Fibroblast of the aortic adventitia (primary cell): ENCODE measurements at regions not wholly inside any gene's neighbourhood (a gene's known extent, or its start where the extent isn't known, plus 50 kb on each side); places are given as distances from the start of the nearest gene placed in this dataset.

Experiments
- DNase-seq: peaks from one replicate; pipeline ENCODE4 v3.0.0-alpha.2; 2010; ENCODE audit warnings: low read depth
- H3K4me3 ChIP-seq: 2 replicates; pipeline ENCODE4 v1.5.1; 2011; ENCODE audit warnings: low read depth, mild to moderate bottlenecking, control low read depth, low read length, moderate library complexity
- TF ChIP-seq, protein P1 (sequence below): IDR thresholded peaks from 2 replicates; pipeline ENCODE4 v1.5.1; 2011; ENCODE audit warnings: mild to moderate bottlenecking, low read length, control low read depth, inconsistent platforms; ENCODE audit not compliant: insufficient read depth

DNA sequence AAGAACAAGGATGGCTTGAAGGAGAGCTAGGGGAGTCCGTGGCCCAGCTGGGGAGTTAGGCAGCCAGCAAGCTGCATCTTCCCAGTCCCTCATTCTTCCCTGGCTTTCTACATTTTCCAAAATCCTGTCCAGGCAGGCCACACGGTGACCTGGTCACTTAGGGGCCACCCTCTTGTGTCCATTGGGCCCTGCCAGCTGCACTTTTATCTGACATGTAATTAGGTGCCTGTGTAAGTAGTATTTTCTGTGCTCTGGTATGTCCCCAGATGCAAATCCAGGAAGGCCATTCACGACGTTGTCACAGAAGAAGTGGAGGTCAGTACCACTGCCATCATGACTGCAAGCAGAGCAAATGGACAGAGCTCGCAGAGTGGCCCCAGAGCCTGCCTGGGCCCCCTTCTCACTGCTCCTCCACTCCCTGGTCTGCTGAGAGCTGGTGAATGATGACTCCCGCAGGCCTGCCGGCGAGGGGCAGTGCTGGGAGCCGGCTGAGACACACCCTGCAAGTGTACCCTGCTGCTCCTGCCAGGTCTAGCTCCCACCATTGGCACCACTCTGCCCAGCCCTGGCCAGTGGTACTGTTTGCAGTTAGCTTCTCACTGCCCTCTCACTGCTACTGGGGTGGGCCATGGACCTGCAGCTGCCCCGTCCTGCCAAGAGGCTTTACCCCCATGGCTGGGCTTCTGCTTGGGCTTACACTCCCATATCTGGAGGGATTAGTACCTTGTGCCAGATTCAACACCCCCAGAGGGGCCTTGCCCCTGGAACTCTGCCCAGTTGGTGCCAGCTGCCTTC is 98.2 kb downstream of the GLRX3 start:
- TF ChIP-seq, protein P1, sequence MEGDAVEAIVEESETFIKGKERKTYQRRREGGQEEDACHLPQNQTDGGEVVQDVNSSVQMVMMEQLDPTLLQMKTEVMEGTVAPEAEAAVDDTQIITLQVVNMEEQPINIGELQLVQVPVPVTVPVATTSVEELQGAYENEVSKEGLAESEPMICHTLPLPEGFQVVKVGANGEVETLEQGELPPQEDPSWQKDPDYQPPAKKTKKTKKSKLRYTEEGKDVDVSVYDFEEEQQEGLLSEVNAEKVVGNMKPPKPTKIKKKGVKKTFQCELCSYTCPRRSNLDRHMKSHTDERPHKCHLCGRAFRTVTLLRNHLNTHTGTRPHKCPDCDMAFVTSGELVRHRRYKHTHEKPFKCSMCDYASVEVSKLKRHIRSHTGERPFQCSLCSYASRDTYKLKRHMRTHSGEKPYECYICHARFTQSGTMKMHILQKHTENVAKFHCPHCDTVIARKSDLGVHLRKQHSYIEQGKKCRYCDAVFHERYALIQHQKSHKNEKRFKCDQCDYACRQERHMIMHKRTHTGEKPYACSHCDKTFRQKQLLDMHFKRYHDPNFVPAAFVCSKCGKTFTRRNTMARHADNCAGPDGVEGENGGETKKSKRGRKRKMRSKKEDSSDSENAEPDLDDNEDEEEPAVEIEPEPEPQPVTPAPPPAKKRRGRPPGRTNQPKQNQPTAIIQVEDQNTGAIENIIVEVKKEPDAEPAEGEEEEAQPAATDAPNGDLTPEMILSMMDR = no peak
- H3K4me3 ChIP-seq = no peak overlapping the region
- no peak for DNase-seq

DNA sequence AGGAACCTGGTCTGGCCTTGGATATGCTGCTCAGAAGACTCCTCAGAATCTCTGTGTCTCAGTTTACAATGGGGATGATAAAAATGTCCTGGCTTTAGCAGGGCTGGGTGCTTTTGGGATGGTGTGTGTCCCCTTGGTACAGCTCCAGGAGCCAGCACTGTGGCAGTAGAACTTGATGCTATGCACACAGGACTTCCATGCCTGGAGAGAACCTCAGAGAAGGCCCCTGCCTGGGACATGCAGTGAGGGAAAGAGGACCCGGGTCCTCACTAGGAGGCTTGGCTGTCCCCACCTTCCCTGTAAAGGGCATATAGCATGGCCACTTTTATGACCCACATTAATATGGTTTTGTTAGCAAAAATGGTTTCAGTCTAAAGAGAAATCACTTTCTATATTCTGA is 100.5 kb downstream of the GLRX3 start:
- TF ChIP-seq, protein P1 = no peak
- no peak for DNase-seq
- no peak overlapping the region for H3K4me3 ChIP-seq

DNA sequence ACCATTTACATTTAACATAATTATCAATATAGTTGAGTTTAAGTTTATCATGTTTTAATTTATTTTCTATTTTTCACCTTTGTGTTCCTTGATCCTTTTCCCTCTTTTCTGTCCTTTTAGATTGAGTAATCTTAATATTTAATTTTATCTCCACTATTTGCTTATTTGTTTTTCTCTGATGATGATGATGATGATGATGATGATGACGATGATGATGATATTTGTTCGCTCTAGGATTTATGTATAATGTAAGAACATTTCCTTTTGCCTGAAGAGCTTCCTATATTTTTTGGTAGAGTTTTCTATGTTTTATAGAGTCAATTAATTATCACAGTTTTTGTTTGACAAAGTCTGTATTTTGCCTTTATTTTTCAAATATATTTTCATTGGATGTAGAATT is 104.2 kb downstream of the GLRX3 start:
- no peak overlapping the region for H3K4me3 ChIP-seq
- no peak for DNase-seq
- TF ChIP-seq, protein P1 = no peak

DNA sequence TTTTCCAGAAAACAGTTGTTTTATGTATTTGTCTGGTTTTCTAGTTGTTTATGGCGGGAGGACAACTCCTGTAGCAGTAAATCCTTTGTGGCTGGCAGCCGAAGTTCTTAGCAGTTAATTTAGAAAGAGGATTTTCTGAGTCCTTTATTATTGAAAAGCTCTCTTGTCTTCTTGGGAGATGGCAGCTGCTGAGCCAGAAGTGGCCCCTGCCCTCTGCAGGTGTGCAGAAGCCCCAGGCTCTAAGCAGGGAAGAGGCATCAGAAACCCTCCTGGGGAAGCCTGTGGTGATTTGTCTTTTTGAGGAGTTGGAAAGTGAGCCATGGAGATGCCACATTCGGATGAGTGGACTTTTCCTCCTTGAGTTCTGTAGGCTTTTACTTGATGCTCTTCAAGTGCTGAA is 106.3 kb downstream of the GLRX3 start:
- H3K4me3 ChIP-seq = no peak overlapping the region
- no peak for DNase-seq
- TF ChIP-seq, protein P1 = no peak

DNA sequence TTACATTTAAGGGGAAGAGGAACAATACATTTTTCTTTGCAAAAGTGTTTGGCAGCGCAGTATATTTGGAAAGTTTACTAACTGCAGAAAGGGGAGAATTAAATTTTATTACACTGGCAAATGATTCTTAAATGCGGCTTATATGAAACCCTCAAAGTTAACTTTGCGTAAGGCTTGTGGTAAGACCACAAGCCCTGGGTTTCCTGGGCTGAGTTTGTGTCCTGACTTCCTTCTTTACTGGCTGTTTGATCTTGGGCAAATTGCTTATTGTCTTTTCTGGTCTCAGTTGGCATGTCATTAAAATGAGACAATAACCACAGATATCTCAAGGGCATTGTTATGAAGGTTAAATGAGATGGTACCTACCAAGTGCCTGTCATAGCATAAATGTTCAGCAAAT is 106.8 kb downstream of the GLRX3 start:
- no peak for DNase-seq
- TF ChIP-seq, protein P1 = no peak
- H3K4me3 ChIP-seq = no peak overlapping the region

DNA sequence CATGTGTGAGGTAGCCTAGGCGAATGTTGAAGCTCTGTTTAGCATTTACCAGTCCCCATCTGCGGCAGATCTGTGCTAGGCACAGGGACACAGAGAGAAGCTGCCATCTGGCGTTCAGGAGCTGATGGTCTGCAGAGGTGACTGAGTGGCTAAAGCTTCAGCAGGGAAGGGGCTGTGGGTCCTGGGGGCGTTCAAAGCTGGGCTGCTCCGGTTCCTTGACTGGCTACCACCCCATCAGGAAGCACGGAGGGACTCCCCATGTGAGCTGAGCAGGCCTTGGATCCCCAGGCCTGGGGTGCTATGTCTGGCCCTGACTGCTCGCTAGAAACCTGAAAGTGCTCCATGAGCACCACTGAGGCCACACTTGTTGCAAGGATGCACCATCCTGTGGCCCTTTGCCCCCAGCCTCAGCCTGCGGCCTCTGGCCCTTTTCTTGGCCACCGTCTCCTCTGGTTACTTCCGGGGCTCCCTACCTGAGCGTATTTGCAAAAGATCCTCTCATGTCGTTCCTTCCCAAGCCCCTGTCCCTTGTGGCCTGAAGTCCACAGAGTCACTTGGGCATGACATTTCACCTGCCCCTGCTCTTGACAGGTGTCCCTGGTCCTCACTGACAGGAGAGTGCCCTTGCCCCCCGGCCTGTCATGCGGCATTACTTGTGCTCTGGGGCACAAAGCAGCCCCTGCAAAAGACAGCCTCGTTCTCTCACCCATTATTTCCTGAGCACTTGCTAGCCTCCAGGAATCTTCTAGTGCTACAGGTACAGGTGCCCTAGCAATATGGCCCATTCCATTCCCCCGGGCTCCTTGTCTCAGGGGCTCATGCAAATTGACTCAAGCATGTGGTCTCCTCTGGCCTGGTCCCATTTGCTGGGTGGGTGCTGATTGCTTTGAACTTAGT is 108.1 kb downstream of the GLRX3 start:
- TF ChIP-seq, protein P1 = no peak
- H3K4me3 ChIP-seq = no peak overlapping the region
- DNase-seq = no peak
